Kidney (tissue), 13 donors: ENCODE measurements at regions not wholly inside any gene's neighbourhood (a gene's known extent, or its start where the extent isn't known, plus 50 kb on each side); places are given as distances from the start of the nearest gene placed in this dataset.

Experiments
- DNase-seq, 5 donors: peaks; one replicate each; pipeline ENCODE4 v3.0.0-alpha.2; 2013 to 2020
- FAIRE-seq: peaks from 2 replicates; lab custom pipeline; 2012; peaks lifted over from hg19 to GRCh38; lab: Jason Lieb, UNC
- H3K27ac ChIP-seq, 2 donors: one replicate each; pipeline ENCODE4 v1.7.0; 2013; ENCODE audit warnings: low read depth in 2 of 2, low read length in 2 of 2, inconsistent platforms in 1 of 2
- H3K27me3 ChIP-seq: one replicate; pipeline ENCODE4 v1.7.1; 2013; ENCODE audit warnings: low read length, inconsistent platforms; ENCODE audit not compliant: control insufficient read depth, insufficient read depth
- H3K36me3 ChIP-seq, 3 donors: one replicate each; pipeline versions ENCODE4 v1.7.0 to v1.7.1; 2013; ENCODE audit warnings: low read length in 3 of 3, control low read depth in 1 of 3, inconsistent platforms in 1 of 3; ENCODE audit not compliant: insufficient read depth in 3 of 3, control insufficient read depth in 2 of 3
- H3K4me1 ChIP-seq, 3 donors: one replicate each; pipeline versions ENCODE4 v1.7.0 to v1.7.1; 2013; ENCODE audit warnings: low read length in 3 of 3, inconsistent platforms in 1 of 3, low read depth in 1 of 3; ENCODE audit not compliant: control insufficient read depth in 2 of 3, insufficient read depth in 2 of 3
- H3K4me3 ChIP-seq, 3 donors: one replicate each; pipeline versions ENCODE4 v1.7.0 to v1.8.1; 2013; ENCODE audit warnings: low read length in 3 of 3, control low read depth in 1 of 3, inconsistent platforms in 1 of 3
- H3K9ac ChIP-seq, 3 donors: one replicate each; pipeline versions ENCODE4 v1.7.0 to v1.7.1; 2013; ENCODE audit warnings: low read length in 3 of 3, control low read depth in 1 of 3, inconsistent platforms in 1 of 3
- H3K9me3 ChIP-seq, 3 donors: one replicate each; pipeline versions ENCODE4 v1.7.0 to v1.7.1; 2013; ENCODE audit warnings: low read length in 3 of 3, control low read depth in 1 of 3, inconsistent platforms in 1 of 3; ENCODE audit not compliant: control insufficient read depth in 2 of 3, insufficient read depth in 1 of 3
- intact Hi-C: fragments of 100-400 bp; cut with DNase I; formaldehyde crosslinking; loops from one replicate; pipeline ENCODE4 v1.11.1; 2022
- TF ChIP-seq, protein P1 (sequence below): IDR thresholded peaks from 3 replicates; pipeline ENCODE4 v1.5.1; 2012; ENCODE audit warnings: mild to moderate bottlenecking, moderate library complexity, borderline replicate concordance; ENCODE audit not compliant: insufficient read depth; ENCODE audit errors: extremely low read depth
- donor health status: control.
- donor health status: control.
- donor health status: control.
- donor health status: control.
- donor health status: control.
- donor health status: DM: yes; HTN: yes; CAD: no.
- donor health status: Normal renal cell carcinoma (clear cell type).

DNA sequence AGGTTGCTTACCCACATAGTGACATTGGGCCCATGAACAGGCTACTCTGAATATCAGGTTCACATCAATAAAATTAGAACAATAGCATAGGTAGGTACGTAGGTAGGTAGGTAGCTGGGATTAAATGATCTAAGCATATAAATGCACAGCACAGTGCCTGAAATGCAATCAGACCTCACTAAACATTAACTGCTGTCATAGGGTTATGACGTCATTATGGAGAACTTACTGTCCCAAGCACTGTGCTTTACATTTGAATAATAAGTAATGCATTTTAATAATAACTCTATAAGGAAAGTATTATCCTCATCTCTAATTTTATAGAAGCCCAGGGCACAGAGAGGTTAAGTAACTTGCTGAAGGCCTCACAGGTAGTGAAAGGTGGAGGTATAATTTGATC, 112.5 kb downstream of the RPS24 start:
- Histone ChIP-seq H3K9me3 (no peaks in the 10 kb centered on the region), H3K27me3 (no peaks in the 10 kb centered on the region), H3K4me1 (no peaks in the 10 kb centered on the region), H3K27ac (no peak overlapping the region), H3K9ac (no peak overlapping the region), H3K36me3 (no peaks in the 10 kb centered on the region), H3K4me3 (no peak overlapping the region)
- TF ChIP-seq, protein P1, sequence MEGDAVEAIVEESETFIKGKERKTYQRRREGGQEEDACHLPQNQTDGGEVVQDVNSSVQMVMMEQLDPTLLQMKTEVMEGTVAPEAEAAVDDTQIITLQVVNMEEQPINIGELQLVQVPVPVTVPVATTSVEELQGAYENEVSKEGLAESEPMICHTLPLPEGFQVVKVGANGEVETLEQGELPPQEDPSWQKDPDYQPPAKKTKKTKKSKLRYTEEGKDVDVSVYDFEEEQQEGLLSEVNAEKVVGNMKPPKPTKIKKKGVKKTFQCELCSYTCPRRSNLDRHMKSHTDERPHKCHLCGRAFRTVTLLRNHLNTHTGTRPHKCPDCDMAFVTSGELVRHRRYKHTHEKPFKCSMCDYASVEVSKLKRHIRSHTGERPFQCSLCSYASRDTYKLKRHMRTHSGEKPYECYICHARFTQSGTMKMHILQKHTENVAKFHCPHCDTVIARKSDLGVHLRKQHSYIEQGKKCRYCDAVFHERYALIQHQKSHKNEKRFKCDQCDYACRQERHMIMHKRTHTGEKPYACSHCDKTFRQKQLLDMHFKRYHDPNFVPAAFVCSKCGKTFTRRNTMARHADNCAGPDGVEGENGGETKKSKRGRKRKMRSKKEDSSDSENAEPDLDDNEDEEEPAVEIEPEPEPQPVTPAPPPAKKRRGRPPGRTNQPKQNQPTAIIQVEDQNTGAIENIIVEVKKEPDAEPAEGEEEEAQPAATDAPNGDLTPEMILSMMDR = no peak
- DNase-seq = no peak
- no peak for FAIRE-seq
- intact Hi-C loops = no loop called here

DNA sequence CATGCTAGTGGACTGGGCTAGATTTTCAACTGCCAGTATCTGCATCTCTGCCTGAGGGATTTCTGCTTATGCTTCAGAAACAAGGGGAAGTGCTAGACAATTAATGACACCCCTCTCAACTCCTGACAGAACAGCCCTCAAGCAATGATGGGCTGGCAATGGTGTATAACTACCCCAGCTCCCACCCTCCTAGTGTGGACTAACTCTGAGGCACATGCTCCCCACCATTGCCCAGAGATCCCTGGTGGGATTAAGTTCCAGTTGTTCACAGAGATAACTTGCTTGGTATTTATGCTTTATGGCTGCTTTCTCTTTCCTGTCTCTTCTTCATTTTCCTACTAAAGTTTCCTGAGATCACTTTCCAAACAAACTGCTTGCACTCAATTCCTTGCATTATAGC, 113.5 kb downstream of the RPS24 start:
- Histone ChIP-seq H3K9ac (no peak overlapping the region), H3K36me3 (no peaks in the 10 kb centered on the region), H3K4me3 (no peak overlapping the region), H3K27me3 (no peaks in the 10 kb centered on the region), H3K27ac (no peak overlapping the region), H3K9me3 (no peaks in the 10 kb centered on the region), H3K4me1 (no peaks in the 10 kb centered on the region)
- intact Hi-C loops = no loop called here
- TF ChIP-seq, protein P1 = no peak
- no peak for DNase-seq
- no peak for FAIRE-seq

DNA sequence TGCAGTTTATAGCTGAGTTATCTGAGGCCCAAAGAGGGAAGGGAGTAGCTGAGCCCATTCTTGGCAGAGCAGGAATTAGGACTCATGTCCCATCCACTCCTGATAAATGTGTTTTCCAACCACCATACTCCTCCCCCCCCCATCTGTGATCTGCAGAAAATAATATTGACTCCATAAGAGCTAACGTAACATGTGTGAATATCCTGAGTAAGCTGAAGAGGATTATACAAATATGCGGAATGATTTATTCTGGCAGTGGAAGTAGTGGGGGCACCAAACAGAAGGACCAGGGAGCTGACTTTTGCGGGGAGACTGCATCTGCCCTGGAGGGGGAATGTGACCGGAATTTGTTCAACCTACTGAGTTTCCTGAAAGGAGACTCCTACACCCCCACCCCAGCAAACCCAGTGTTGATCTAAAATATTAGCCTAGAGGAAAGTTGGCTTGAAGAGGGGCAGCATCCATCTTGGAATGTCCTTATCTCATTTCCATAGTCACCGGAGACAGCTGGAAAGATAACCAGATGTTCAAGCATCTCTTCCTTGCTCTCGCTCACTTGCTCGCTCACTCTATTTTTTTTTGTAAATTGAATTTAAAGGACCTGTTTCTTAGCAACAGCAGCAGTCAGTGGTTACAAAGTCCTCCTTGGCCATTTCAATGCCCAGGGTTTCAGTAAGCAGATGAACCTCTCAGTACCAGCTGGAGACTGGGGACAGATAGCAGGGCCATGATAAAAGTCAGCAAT, 114.7 kb downstream of the RPS24 start:
- H3K36me3 ChIP-seq = no peaks in the 10 kb centered on the region
- no peaks in the 10 kb centered on the region for H3K27me3 ChIP-seq
- H3K4me3 ChIP-seq = no peak overlapping the region
- no peak overlapping the region for H3K9ac ChIP-seq
- DNase-seq = peak in 2 of 5 donors; percentile 10 to 11
- no peaks in the 10 kb centered on the region for H3K9me3 ChIP-seq
- no peak for FAIRE-seq
- H3K4me1 ChIP-seq = no peaks in the 10 kb centered on the region
- no peak overlapping the region for H3K27ac ChIP-seq
- intact Hi-C loops = no loop called here
- TF ChIP-seq, protein P1 = no peak
